HEK293 (cell line): ENCODE measurements at regions not wholly inside any gene's neighbourhood (a gene's known extent, or its start where the extent isn't known, plus 50 kb on each side); places are given as distances from the start of the nearest gene placed in this dataset.

Experiments used
- CTCF ChIA-PET: fragments of 350-600 bp; formaldehyde crosslinking; extraction: SDS; loops from one replicate; lab custom pipeline; 2021; ENCODE audit warnings: antibody characterized with exemption; lab: Yijun Ruan, JAX
- POLR2A ChIA-PET: fragments of 300-600 bp; formaldehyde crosslinking; extraction: SDS; loops from one replicate; lab custom pipeline; 2020; ENCODE audit warnings: antibody characterized with exemption, inconsistent platforms; lab: Yijun Ruan, JAX
- H3K27ac ChIP-seq: fragments of 200-500 bp; sonication (Bioruptor generic); 2 replicates; pipeline ENCODE4 v1.5.1; 2014; ENCODE audit warnings: low read depth, low read length, control low read depth, inconsistent platforms; ENCODE audit errors: extremely low read depth
- H3K36me3 ChIP-seq, 2 experiments: fragments of 200-500 bp in 1 of 2; sonication (Bioruptor generic) in 1 of 2; 1 replicate in 1 of 2; 2 replicates in 1 of 2; pipeline ENCODE4 v1.5.1; 2014 to 2017; ENCODE audit warnings: inconsistent platforms in 2 of 2, low read length in 2 of 2; ENCODE audit not compliant: control insufficient read depth in 2 of 2, insufficient read depth in 1 of 2
- H3K4me1 ChIP-seq: fragments of 200-500 bp; sonication (Bioruptor generic); 2 replicates; pipeline ENCODE4 v1.5.1; 2014; ENCODE audit warnings: mild to moderate bottlenecking, low read length, inconsistent platforms; ENCODE audit not compliant: control insufficient read depth, insufficient read depth
- H3K4me3 ChIP-seq: 2 replicates; pipeline ENCODE4 v1.5.1; 2011; ENCODE audit warnings: low read depth, mild to moderate bottlenecking, control low read depth, low read length, moderate library complexity
- H3K9me3 ChIP-seq: fragments of 200-500 bp; sonication (Bioruptor generic); 2 replicates; pipeline ENCODE4 v1.5.1; 2014; ENCODE audit warnings: low read depth, low read length, inconsistent platforms; ENCODE audit not compliant: control insufficient read depth, insufficient read depth
- ATF2 ChIP-seq: fragments of 450-650 bp; formaldehyde crosslinking; IDR thresholded peaks from 2 replicates; pipeline ENCODE4 v1.5.1; 2016; ENCODE audit warnings: missing biosample characterization, missing genetic modification characterization, low read depth
- FEZF1 ChIP-seq: fragments of 450-650 bp; formaldehyde crosslinking; IDR thresholded peaks from 2 replicates; pipeline ENCODE4 v1.5.1; 2016; ENCODE audit warnings: missing biosample characterization, missing genetic modification characterization
- GFI1B ChIP-seq: fragments of 450-650 bp; formaldehyde crosslinking; IDR thresholded peaks from 2 replicates; pipeline ENCODE4 v1.5.1; 2016; ENCODE audit warnings: missing biosample characterization, missing genetic modification characterization
- GLIS1 ChIP-seq: fragments of 450-650 bp; formaldehyde crosslinking; IDR thresholded peaks from 2 replicates; pipeline ENCODE4 v1.5.1; 2016; ENCODE audit warnings: missing biosample characterization, missing genetic modification characterization
- MZF1 ChIP-seq: fragments of 450-650 bp; formaldehyde crosslinking; IDR thresholded peaks from 2 replicates; pipeline ENCODE4 v1.5.1; 2017; ENCODE audit warnings: missing biosample characterization, missing genetic modification characterization, borderline replicate concordance
- RBAK ChIP-seq: fragments of 450-650 bp; formaldehyde crosslinking; IDR thresholded peaks from 2 replicates; pipeline ENCODE4 v1.5.1; 2016; ENCODE audit warnings: missing biosample characterization, missing genetic modification characterization
- ZBTB11 ChIP-seq: fragments of 450-650 bp; formaldehyde crosslinking; conservative IDR thresholded peaks from 2 replicates; pipeline ENCODE4 v1.5.1; 2016; ENCODE audit warnings: low read depth, missing biosample characterization, missing genetic modification characterization
- ZNF10 ChIP-seq: fragments of 450-650 bp; formaldehyde crosslinking; IDR thresholded peaks from 2 replicates; pipeline ENCODE4 v1.5.1; 2017; ENCODE audit warnings: missing biosample characterization, missing genetic modification characterization
- ZNF133 ChIP-seq: fragments of 450-650 bp; formaldehyde crosslinking; IDR thresholded peaks from 2 replicates; pipeline ENCODE4 v1.5.1; 2016; ENCODE audit warnings: missing biosample characterization, missing genetic modification characterization
- ZNF140 ChIP-seq: fragments of 450-650 bp; formaldehyde crosslinking; IDR thresholded peaks from 2 replicates; pipeline ENCODE4 v1.5.1; 2016; ENCODE audit warnings: missing biosample characterization, missing genetic modification characterization
- ZNF335 ChIP-seq: fragments of 450-650 bp; formaldehyde crosslinking; conservative IDR thresholded peaks from 2 replicates; pipeline ENCODE4 v1.5.1; 2016; ENCODE audit warnings: missing biosample characterization, missing genetic modification characterization
- ZNF529 ChIP-seq: fragments of 450-650 bp; formaldehyde crosslinking; IDR thresholded peaks from 2 replicates; pipeline ENCODE4 v1.5.1; 2017; ENCODE audit warnings: missing genetic modification characterization, missing biosample characterization; ENCODE audit not compliant: insufficient replicate concordance
- ZNF558 ChIP-seq: fragments of 450-650 bp; formaldehyde crosslinking; IDR thresholded peaks from 2 replicates; pipeline ENCODE4 v1.5.1; 2016; ENCODE audit warnings: missing biosample characterization, missing genetic modification characterization
- ZNF664 ChIP-seq: fragments of 450-650 bp; formaldehyde crosslinking; IDR thresholded peaks from 2 replicates; pipeline ENCODE4 v1.5.1; 2016; ENCODE audit warnings: missing biosample characterization, missing genetic modification characterization
- TF ChIP-seq, protein P1 (sequence below): fragments of 450-650 bp; formaldehyde crosslinking; IDR thresholded peaks from 2 replicates; pipeline ENCODE4 v1.5.1; 2017; ENCODE audit warnings: missing biosample characterization, missing genetic modification characterization
- TF ChIP-seq, protein P2 (sequence below): fragments of 450-650 bp; formaldehyde crosslinking; IDR thresholded peaks from 2 replicates; pipeline ENCODE4 v1.5.1; 2017; ENCODE audit warnings: missing biosample characterization, mild to moderate bottlenecking, missing genetic modification characterization, moderate library complexity

GRCh38 chr12:27178255-27178654, 65.8 kb upstream of the STK38L start:
- H3K9me3 ChIP-seq = no peaks in the 10 kb centered on the region
- no peak overlapping the region for H3K27ac ChIP-seq
- no peak overlapping the region for H3K4me3 ChIP-seq
- ChIA-PET POLR2A (no interaction called here), CTCF (interaction anchor here (0.6 kb wide), 3 partner anchors 44 to 184 kb away, joined by 3 to 4 read pairs (median 3); no protein-coding TSS in a partner anchor)
- TF ChIP-seq, protein P1, sequence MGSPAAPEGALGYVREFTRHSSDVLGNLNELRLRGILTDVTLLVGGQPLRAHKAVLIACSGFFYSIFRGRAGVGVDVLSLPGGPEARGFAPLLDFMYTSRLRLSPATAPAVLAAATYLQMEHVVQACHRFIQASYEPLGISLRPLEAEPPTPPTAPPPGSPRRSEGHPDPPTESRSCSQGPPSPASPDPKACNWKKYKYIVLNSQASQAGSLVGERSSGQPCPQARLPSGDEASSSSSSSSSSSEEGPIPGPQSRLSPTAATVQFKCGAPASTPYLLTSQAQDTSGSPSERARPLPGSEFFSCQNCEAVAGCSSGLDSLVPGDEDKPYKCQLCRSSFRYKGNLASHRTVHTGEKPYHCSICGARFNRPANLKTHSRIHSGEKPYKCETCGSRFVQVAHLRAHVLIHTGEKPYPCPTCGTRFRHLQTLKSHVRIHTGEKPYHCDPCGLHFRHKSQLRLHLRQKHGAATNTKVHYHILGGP = no peak
- TF ChIP-seq, protein P2, sequence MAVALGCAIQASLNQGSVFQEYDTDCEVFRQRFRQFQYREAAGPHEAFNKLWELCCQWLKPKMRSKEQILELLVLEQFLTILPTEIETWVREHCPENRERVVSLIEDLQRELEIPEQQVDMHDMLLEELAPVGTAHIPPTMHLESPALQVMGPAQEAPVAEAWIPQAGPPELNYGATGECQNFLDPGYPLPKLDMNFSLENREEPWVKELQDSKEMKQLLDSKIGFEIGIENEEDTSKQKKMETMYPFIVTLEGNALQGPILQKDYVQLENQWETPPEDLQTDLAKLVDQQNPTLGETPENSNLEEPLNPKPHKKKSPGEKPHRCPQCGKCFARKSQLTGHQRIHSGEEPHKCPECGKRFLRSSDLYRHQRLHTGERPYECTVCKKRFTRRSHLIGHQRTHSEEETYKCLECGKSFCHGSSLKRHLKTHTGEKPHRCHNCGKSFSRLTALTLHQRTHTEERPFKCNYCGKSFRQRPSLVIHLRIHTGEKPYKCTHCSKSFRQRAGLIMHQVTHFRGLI (tag by site-specific recombination) = no peak
- TF ChIP-seq ZNF529 (tag by site-specific recombination) = no peak
- H3K4me1 ChIP-seq = peaks cover 22% of the 10 kb centered on the region
- H3K36me3 ChIP-seq = no peaks in the 10 kb centered on the region

DNA sequence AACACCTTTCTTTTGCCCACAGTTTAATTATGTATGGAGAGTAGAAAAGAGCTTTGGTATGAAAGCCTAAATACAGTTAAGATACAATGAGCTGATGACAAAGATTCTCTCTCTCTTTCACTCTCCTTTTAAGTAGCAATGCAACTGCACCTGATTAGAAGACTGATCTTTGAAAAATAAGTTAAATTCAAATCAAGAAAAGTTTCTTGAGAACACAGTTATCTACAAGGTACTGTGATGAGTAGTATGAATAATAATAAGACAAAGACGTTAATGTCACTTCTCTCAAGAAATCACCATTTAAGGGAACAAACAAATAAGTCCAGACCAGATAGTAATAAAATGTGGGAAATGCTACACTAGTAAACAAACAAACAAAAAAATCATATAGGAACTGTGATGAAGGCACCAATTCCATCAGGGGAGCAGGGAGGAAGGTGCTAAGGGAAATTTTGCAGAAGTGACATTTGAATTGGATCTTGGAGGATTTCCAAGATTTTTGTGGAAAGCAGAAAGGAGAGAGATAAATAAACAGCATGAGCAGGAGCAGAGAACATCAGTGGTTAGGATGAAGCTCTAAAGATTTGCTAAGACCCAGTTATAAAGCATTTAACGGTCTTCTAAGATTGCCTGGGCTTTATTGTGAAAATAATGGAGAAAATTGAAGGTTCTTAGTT, 65.2 kb upstream of the STK38L start:
- CTCF ChIA-PET = interaction anchor here (0.6 to 1.6 kb wide), 4 partner anchors 43 to 185 kb away, joined by 3 to 5 read pairs (median 4); no protein-coding TSS in a partner anchor
- TF ChIP-seq GFI1B (tag by site-specific recombination) (peak; percentile 33; the same call in 1 of the 2 replicates), ZNF10 (0 out of 2 replicates have a peak, but pooled peaks have one; percentile 7), ZBTB11 (no peak)

GRCh38 chr12:27179400-27180214, 64.5 kb upstream of the STK38L start:
- Histone ChIP-seq H3K27ac (peak overlapping the region; percentile 33), H3K9me3 (no peaks in the 10 kb centered on the region), H3K4me3 (peak overlapping the region; percentile 1), H3K4me1 (peaks cover 22% of the 10 kb centered on the region), H3K36me3 (no peaks in the 10 kb centered on the region)
- ChIA-PET CTCF (interaction anchor here (0.6 to 1.6 kb wide), 2 partner anchors 126 to 127 kb away, joined by 4 to 5 read pairs; no protein-coding TSS in a partner anchor), POLR2A (interaction anchor here (0.5 to 1.9 kb wide), 13 partner anchors 11 to 600 kb away, joined by 3 to 9 read pairs (median 4); partner anchors contain the start of genes MED21 and STK38L)
- TF ChIP-seq ZNF664 (tag by site-specific recombination) = peak; percentile 90
- TF ChIP-seq RBAK (tag by site-specific recombination) = no peak
- TF ChIP-seq ZNF10 = no peak
- TF ChIP-seq ZNF335 (tag by site-specific recombination) = peak; percentile 84
- no peak for TF ChIP-seq ZNF133 (tag by site-specific recombination)
- peak; percentile 81 for TF ChIP-seq GLIS1 (tag by site-specific recombination)
- peak; percentile 30; the same call in 1 of the 2 replicates for TF ChIP-seq ZNF558
- TF ChIP-seq ZNF140 = no peak
- TF ChIP-seq FEZF1 (tag by site-specific recombination) = peak; percentile 65
- peak; percentile 96 for TF ChIP-seq ATF2 (tag by site-specific recombination)
- peak; percentile 66 for TF ChIP-seq MZF1 (tag by site-specific recombination)

More for the DNA sequence above, 65.2 kb upstream of the STK38L start:
- H3K9me3 ChIP-seq = no peaks in the 10 kb centered on the region
- H3K27ac ChIP-seq = peak overlapping the region; percentile 33
- H3K4me3 ChIP-seq = no peak overlapping the region
- no peaks in the 10 kb centered on the region for H3K36me3 ChIP-seq
- POLR2A ChIA-PET = interaction anchor here (0.7 to 1.9 kb wide), 2 partner anchors 15 to 65 kb away, joined by 4 to 9 read pairs; partner anchors contain the start of gene STK38L
- peaks cover 22% of the 10 kb centered on the region for H3K4me1 ChIP-seq
